BE2C (cell line): ENCODE measurements at regions not wholly inside any gene's neighbourhood (a gene's known extent, or its start where the extent isn't known, plus 50 kb on each side); places are given as distances from the start of the nearest gene placed in this dataset.

Source experiments
- DNase-seq: peaks from one replicate; pipeline ENCODE4 v3.0.0-alpha.2; 2020
- H3K27me3 ChIP-seq: fragments of 250-450 bp; sonication (Bioruptor Pico); 2 replicates; pipeline ENCODE4 v1.5.1; 2020; ENCODE audit warnings: mild to moderate bottlenecking
- H3K36me3 ChIP-seq: fragments of 250-450 bp; sonication (Bioruptor Pico); 2 replicates; pipeline ENCODE4 v1.5.1; 2020; ENCODE audit warnings: mild to moderate bottlenecking
- H3K4me1 ChIP-seq: fragments of 250-450 bp; sonication (Bioruptor Pico); 2 replicates; pipeline ENCODE4 v1.5.1; 2020
- H3K4me3 ChIP-seq: 2 replicates; pipeline ENCODE4 v1.5.1; 2011; ENCODE audit warnings: low read depth, low read length
- H3K9me3 ChIP-seq: fragments of 250-450 bp; sonication (Bioruptor Pico); 2 replicates; pipeline ENCODE4 v1.5.1; 2020
- TF ChIP-seq, protein P1 (sequence below): IDR thresholded peaks from 2 replicates; pipeline ENCODE4 v1.5.1; 2012; ENCODE audit warnings: mild to moderate bottlenecking, low read depth, low read length

DNA sequence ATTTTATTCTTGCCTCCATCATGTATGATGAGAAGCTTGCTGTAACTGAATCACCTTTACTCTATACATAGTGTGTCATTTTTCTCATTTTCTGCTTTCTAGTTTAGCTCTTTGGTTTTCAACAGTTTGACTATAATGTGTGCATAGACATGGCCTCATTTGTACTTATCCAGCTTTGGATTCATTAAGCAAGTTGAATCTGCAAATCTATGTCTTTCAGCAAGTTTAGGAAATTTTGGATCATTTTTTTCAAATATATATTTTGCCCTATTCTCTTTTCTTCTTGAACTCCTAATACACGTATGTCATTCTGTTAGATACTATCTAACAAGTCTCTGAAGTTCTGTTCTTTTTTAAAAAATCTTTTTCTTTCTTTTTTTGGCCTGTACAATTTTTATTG lies 57.8 kb downstream of the PRLHR start:
- H3K36me3 ChIP-seq: no peaks in the 10 kb centered on the region
- no peak for DNase-seq
- H3K4me1 ChIP-seq: no peaks in the 10 kb centered on the region
- H3K27me3 ChIP-seq: peaks cover 2% of the 10 kb centered on the region; the same call in 1 of the 2 replicates
- TF ChIP-seq, protein P1, sequence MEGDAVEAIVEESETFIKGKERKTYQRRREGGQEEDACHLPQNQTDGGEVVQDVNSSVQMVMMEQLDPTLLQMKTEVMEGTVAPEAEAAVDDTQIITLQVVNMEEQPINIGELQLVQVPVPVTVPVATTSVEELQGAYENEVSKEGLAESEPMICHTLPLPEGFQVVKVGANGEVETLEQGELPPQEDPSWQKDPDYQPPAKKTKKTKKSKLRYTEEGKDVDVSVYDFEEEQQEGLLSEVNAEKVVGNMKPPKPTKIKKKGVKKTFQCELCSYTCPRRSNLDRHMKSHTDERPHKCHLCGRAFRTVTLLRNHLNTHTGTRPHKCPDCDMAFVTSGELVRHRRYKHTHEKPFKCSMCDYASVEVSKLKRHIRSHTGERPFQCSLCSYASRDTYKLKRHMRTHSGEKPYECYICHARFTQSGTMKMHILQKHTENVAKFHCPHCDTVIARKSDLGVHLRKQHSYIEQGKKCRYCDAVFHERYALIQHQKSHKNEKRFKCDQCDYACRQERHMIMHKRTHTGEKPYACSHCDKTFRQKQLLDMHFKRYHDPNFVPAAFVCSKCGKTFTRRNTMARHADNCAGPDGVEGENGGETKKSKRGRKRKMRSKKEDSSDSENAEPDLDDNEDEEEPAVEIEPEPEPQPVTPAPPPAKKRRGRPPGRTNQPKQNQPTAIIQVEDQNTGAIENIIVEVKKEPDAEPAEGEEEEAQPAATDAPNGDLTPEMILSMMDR: no peak
- H3K4me3 ChIP-seq: no peak overlapping the region
- H3K9me3 ChIP-seq: no peaks in the 10 kb centered on the region

DNA sequence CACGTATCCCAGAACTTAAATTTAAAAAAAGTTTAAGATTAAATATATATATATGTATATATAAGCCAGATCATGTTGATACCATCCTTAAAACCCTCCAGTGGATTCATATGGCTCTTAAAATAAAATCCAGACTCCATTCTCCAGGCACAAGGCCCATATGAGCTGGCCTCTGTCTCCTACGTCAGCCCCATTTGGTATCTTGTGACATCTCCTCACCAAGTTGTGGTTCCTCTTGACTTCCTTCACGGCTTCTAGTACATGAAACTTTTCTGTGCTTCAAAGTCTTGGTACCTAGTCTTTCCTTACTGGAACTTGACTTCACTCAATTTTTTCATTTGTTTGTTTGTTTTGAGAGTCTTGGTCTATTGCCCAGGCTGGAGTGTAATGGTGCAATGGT lies 61.3 kb downstream of the PRLHR start:
- Histone ChIP-seq H3K4me3 (no peak overlapping the region), H3K4me1 (no peaks in the 10 kb centered on the region), H3K36me3 (no peaks in the 10 kb centered on the region), H3K27me3 (no peaks in the 10 kb centered on the region; the same call in 1 of the 2 replicates), H3K9me3 (no peaks in the 10 kb centered on the region)
- no peak for DNase-seq
- TF ChIP-seq, protein P1: no peak

DNA sequence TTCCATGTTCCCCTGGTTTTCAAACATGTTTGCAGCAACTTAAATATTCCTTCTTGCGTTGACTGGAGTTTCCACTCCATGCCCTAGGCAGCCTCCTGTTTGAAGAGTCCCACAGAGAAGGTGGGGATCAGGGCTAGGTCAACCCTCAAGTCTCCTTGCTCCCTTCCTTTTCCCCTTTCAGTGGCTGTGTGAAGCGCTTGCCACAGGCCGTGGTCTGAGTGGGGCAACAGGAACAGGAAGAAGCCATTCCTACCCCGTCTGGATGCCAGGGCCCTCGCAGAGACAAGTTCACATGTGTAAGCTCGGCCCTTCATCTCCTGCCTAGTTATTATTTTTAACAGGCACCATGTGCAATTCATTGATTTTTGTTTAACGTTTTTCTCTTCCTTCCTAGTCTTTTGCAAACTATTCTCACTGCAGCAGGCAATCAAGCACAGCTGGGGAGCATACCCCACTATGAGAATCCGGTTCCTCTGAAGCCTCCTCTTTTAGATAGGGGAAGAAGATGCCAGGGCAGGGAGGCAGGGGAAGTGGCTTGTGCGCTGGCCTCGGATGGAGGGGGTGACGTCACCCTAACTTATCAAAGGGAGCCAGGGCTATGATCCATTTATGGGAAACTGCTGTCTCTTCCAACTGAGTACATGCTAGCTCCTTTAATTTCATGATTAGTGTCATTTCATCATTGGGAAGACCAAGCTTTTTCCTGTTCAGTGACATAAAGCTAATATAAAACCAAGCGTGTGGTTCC lies 64.2 kb downstream of the PRLHR start:
- TF ChIP-seq, protein P1: no peak
- DNase-seq: no peak

DNA sequence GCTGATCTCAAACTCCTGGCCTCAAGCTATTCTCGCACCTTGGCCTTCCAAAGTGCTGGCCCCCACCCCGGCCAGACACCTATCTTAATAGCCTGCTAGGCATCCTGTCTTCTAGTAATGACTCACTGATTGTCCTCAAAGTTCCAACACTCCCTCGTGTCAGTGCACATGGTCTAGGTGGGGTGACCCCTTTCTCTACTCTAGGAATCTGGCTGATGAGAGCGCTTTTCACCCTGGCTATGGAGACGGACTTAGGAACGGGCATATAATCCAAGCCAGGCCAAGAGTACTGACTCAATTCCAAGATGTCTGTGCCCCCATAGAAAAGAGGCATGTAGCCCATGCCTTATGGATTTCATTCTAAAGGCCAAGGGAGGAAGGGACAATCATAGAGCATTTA lies 67.0 kb downstream of the PRLHR start:
- DNase-seq: no peak
- no peaks in the 10 kb centered on the region for H3K9me3 ChIP-seq
- no peaks in the 10 kb centered on the region; the same call in 1 of the 2 replicates for H3K27me3 ChIP-seq
- H3K36me3 ChIP-seq: no peaks in the 10 kb centered on the region
- TF ChIP-seq, protein P1: no peak
- H3K4me3 ChIP-seq: no peak overlapping the region
- H3K4me1 ChIP-seq: no peaks in the 10 kb centered on the region

More for the DNA sequence above, 64.2 kb downstream of the PRLHR start:
- Histone ChIP-seq H3K9me3 (no peaks in the 10 kb centered on the region), H3K27me3 (no peaks in the 10 kb centered on the region; the same call in 1 of the 2 replicates), H3K4me3 (no peak overlapping the region), H3K4me1 (no peaks in the 10 kb centered on the region), H3K36me3 (no peaks in the 10 kb centered on the region)

DNA sequence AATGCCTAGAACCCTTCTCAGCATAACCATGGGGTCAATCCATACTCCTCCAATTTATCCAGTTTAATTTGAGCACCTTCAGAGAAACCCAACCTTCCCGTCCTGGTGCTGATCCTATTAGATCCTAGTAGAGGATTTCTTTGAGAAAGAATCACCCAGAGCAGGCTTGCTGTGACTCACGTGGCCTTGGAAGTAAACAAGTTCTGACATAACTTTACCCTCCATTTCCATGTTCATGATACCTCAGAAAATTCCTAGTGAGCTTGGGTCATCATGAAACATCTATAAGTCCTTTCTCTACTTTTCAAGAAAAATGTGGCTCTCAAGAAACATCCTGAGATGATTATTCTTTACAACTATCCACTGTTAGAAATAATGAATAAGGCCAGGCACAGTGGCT lies 71.7 kb downstream of the PRLHR start:
- Histone ChIP-seq H3K4me1 (no peaks in the 10 kb centered on the region), H3K4me3 (no peak overlapping the region), H3K9me3 (no peaks in the 10 kb centered on the region), H3K36me3 (no peaks in the 10 kb centered on the region), H3K27me3 (no peaks in the 10 kb centered on the region; the same call in 1 of the 2 replicates)
- TF ChIP-seq, protein P1: no peak
- no peak for DNase-seq

DNA sequence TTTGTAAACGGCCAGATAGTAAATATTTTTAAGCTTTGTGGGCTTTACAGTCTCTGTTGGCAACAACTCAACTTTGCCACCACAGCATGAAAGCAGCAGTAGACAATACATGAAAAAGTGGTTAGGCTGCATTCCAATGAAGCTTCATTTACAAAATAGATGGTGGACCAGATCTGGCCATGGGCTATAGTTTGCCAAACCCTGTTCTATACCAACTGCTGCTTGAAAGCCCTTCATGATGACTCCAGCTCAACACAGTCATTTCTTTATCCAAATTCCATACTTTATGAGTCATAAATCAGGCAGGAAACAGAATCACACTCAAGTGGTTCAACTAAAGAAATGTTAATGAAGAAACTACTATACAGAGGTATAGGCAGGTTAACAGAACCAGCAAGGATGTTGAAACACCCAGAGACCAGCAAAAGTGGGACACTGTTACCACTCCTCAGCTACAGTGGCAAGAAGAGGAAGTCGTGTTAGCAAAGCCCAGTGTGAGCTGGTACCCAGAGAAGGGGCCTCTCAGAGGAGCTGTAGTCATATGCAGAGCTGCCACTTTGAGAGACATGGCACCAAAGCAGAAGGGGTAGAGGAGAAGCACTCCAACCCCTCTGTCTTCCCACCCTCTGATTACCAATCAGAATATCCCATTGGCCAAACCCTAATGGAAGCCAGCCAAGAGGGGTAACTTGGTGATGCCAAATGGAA lies 72.5 kb downstream of the PRLHR start:
- H3K4me3 ChIP-seq: no peak overlapping the region
- H3K4me1 ChIP-seq: no peaks in the 10 kb centered on the region
- H3K9me3 ChIP-seq: no peaks in the 10 kb centered on the region
- TF ChIP-seq, protein P1: no peak
- DNase-seq: no peak
- H3K27me3 ChIP-seq: no peaks in the 10 kb centered on the region; the same call in 1 of the 2 replicates
- H3K36me3 ChIP-seq: no peaks in the 10 kb centered on the region
